ENCODE measurements at regions not wholly inside any gene's neighbourhood (a gene's known extent, or its start where the extent isn't known, plus 50 kb on each side); places are given as distances from the start of the nearest gene placed in this dataset.

- no peak for TF ChIP-seq CTCF (IDR thresholded peaks at IDR 0.05)
- no peak for TF ChIP-seq POLR2AphosphoS5 (IDR thresholded peaks at IDR 0.05)
- TF ChIP-seq POLR2A (IDR thresholded peaks at IDR 0.05), result no peak
These were observed 914.2 kb upstream of the CDH6 start for GRCh38 chr5:30279237-30279636.
